UCSD-AML1 (cell line): ENCODE measurements at regions not wholly inside any gene's neighbourhood (a gene's known extent, or its start where the extent isn't known, plus 50 kb on each side); places are given as distances from the start of the nearest gene placed in this dataset.

Source experiments
- DNase-seq: peaks from one replicate; lab custom pipeline; 2025; ENCODE audit not compliant: unreplicated experiment; lab: John Stamatoyannopoulos, UW

GRCh38 chr3:72223628-72224027, 438.7 kb upstream of the PROK2 start:
- no peak for DNase-seq

GRCh38 chr3:72223116-72223515, 438.2 kb upstream of the PROK2 start:
- no peak for DNase-seq

GRCh38 chr3:72222410-72222809, 437.5 kb upstream of the PROK2 start:
- DNase-seq = no peak

GRCh38 chr3:72220946-72221345, 436.0 kb upstream of the PROK2 start:
- no peak for DNase-seq

- no peak for DNase-seq
Measured at GRCh38 chr3:72219752-72220151, 434.8 kb upstream of the PROK2 start.

GRCh38 chr3:72217570-72217969, 432.6 kb upstream of the PROK2 start:
- DNase-seq = no peak

GRCh38 chr3:72214066-72214951, 429.4 kb upstream of the PROK2 start:
- DNase-seq = no peak

GRCh38 chr3:72213296-72214065, 428.5 kb upstream of the PROK2 start:
- no peak for DNase-seq

GRCh38 chr3:72212396-72212795, 427.4 kb upstream of the PROK2 start:
- no peak for DNase-seq

GRCh38 chr3:72210261-72210660, 425.3 kb upstream of the PROK2 start:
- no peak for DNase-seq

- DNase-seq = no peak
Measured at GRCh38 chr3:72205297-72205826, 420.4 kb upstream of the PROK2 start.

- DNase-seq = no peak
Measured at GRCh38 chr3:72204452-72204851, 419.5 kb upstream of the PROK2 start.

GRCh38 chr3:72203613-72204349, 418.8 kb upstream of the PROK2 start:
- no peak for DNase-seq

GRCh38 chr3:72203105-72203504, 418.2 kb upstream of the PROK2 start:
- DNase-seq = no peak

GRCh38 chr3:72200332-72200731, 415.4 kb upstream of the PROK2 start:
- DNase-seq = no peak

- DNase-seq = no peak
Measured at GRCh38 chr3:72199530-72199929, 414.6 kb upstream of the PROK2 start.

GRCh38 chr3:72196377-72196929, 411.5 kb upstream of the PROK2 start:
- no peak for DNase-seq

- DNase-seq = no peak
Measured at GRCh38 chr3:72195895-72196294, 410.9 kb upstream of the PROK2 start.

- DNase-seq = no peak
Measured at GRCh38 chr3:72194458-72194857, 409.5 kb upstream of the PROK2 start.

GRCh38 chr3:72193771-72194430, 409.0 kb upstream of the PROK2 start:
- no peak for DNase-seq
